Endothelial cell of umbilical vein (primary cell): ENCODE measurements at regions not wholly inside any gene's neighbourhood (a gene's known extent, or its start where the extent isn't known, plus 50 kb on each side); places are given as distances from the start of the nearest gene placed in this dataset.

Experiments
- BruUV-seq: library from RNA; stranded (reverse); fragments of 400-500 nt; replicated peaks from 2 replicates; lab custom pipeline; 2021; lab: Mats Ljungman, UMichigan
- CTCF ChIA-PET: fragments of 300-600, 350-600 bp; sonication (Branson Sonifier 250); formaldehyde crosslinking; loops from one replicate; lab custom pipeline; 2021; ENCODE audit warnings: antibody characterized with exemption, inconsistent platforms; lab: Charles Lee
- POLR2A ChIA-PET: fragments of 300-600, 350-600 bp; sonication (Branson Sonifier 250); formaldehyde crosslinking; loops from one replicate; lab custom pipeline; 2021; ENCODE audit warnings: antibody characterized with exemption, inconsistent platforms; lab: Charles Lee
- DNase-seq: peaks from one replicate; pipeline ENCODE4 v3.0.0-alpha.2; 2011; ENCODE audit warnings: low read depth, low spot score
- FAIRE-seq: peaks from 2 replicates; lab custom pipeline; 2011; peaks lifted over from hg19 to GRCh38; lab: Jason Lieb, UNC
- H2AFZ ChIP-seq: 2 replicates; pipeline ENCODE4 v1.6.0; 2012; ENCODE audit warnings: low read depth, low read length, control low read depth, inconsistent platforms
- H3K27ac ChIP-seq: 2 replicates; pipeline ENCODE4 v1.5.1; 2011; ENCODE audit warnings: low read depth, mild to moderate bottlenecking, control low read depth, low read length, moderate library complexity; ENCODE audit not compliant: insufficient read depth
- H3K27me3 ChIP-seq, 2 experiments: 2 replicates each; pipeline versions ENCODE4 v1.6.0 to v1.6.1; 2011; ENCODE audit warnings: low read length in 2 of 2, mixed read lengths in 1 of 2; ENCODE audit not compliant: control insufficient read depth in 2 of 2, insufficient read depth in 2 of 2
- H3K36me3 ChIP-seq, 2 experiments: 2 replicates in 1 of 2; 3 replicates in 1 of 2; pipeline ENCODE4 v1.5.1; 2011; ENCODE audit warnings: low read length in 2 of 2, mild to moderate bottlenecking in 1 of 2, moderate library complexity in 1 of 2; ENCODE audit not compliant: control insufficient read depth in 2 of 2, insufficient read depth in 2 of 2; ENCODE audit errors: extremely low read depth in 1 of 2
- H3K4me1 ChIP-seq: 3 replicates; pipeline ENCODE4 v1.5.1; 2011; ENCODE audit warnings: mild to moderate bottlenecking, low read length; ENCODE audit not compliant: control insufficient read depth, insufficient read depth; ENCODE audit errors: extremely low read depth
- H3K4me2 ChIP-seq: 2 replicates; pipeline ENCODE4 v1.6.1; 2011; ENCODE audit warnings: low read length, control low read depth, mixed read lengths; ENCODE audit not compliant: insufficient read depth
- H3K4me3 ChIP-seq, 3 experiments: fragments of 200-600 bp in 1 of 3; sonication (generic), shearing (Covaris generic) in 1 of 3; replicated peaks in 1 of 3; 2 replicates each; pipeline ENCODE4 v1.5.1; 2011 to 2016; ENCODE audit warnings: control low read depth in 3 of 3, low read length in 3 of 3, mild to moderate bottlenecking in 2 of 3, inconsistent platforms in 1 of 3, low read depth in 1 of 3, moderate library complexity in 1 of 3; ENCODE audit not compliant: insufficient read depth in 1 of 3
- H3K79me2 ChIP-seq: 2 replicates; pipeline ENCODE4 v1.6.0; 2012; ENCODE audit warnings: low read length, inconsistent platforms; ENCODE audit not compliant: control insufficient read depth, insufficient read depth
- H3K9ac ChIP-seq: replicated peaks from 2 replicates; pipeline ENCODE3; 2011; ENCODE audit warnings: low read length, control low read depth; ENCODE audit not compliant: insufficient read depth; ENCODE audit errors: extremely low read depth
- H3K9me1 ChIP-seq: replicated peaks from 3 replicates; pipeline ENCODE4 v1.6.0; 2011; ENCODE audit warnings: mild to moderate bottlenecking, low read length; ENCODE audit not compliant: control insufficient read depth, insufficient read depth; ENCODE audit errors: extremely low read depth
- H3K9me3 ChIP-seq: replicated peaks from 2 replicates; pipeline ENCODE4 v1.5.1; 2012; ENCODE audit warnings: low read length, inconsistent platforms; ENCODE audit not compliant: control insufficient read depth, insufficient read depth
- H4K20me1 ChIP-seq: replicated peaks from 2 replicates; pipeline ENCODE3; 2011; ENCODE audit warnings: mild to moderate bottlenecking, low read length; ENCODE audit not compliant: control insufficient read depth, insufficient read depth; ENCODE audit errors: extremely low read depth
- EZH2 ChIP-seq: IDR thresholded peaks from 2 replicates; pipeline ENCODE4 v1.6.1; 2012; ENCODE audit warnings: borderline replicate concordance, low read depth, mild to moderate bottlenecking, moderate library complexity, low read length, inconsistent platforms; ENCODE audit not compliant: severe bottlenecking
- FOS ChIP-seq: IDR thresholded peaks from 2 replicates; pipeline ENCODE4 v1.6.1; 2011; ENCODE audit warnings: mild to moderate bottlenecking, low read length, moderate library complexity, borderline replicate concordance; ENCODE audit not compliant: insufficient read depth
- GATA2 ChIP-seq: IDR thresholded peaks from 2 replicates; pipeline ENCODE4 v1.7.0; 2011; ENCODE audit warnings: low read depth, mild to moderate bottlenecking, moderate library complexity, mixed read lengths, low read length; ENCODE audit not compliant: insufficient read length, insufficient read depth
- JUN ChIP-seq: IDR thresholded peaks from 2 replicates; pipeline ENCODE4 v1.6.1; 2011; ENCODE audit warnings: borderline replicate concordance, low read depth; ENCODE audit not compliant: insufficient read length, insufficient read depth
- MYC ChIP-seq: IDR thresholded peaks from one replicate; pipeline ENCODE4 v1.6.1; 2011; ENCODE audit warnings: mild to moderate bottlenecking, low read depth, low read length
- POLR2A ChIP-seq: IDR thresholded peaks from 2 replicates; pipeline ENCODE4 v1.6.1; 2012; ENCODE audit warnings: low read depth, mild to moderate bottlenecking, control low read depth, low read length
- POLR2AphosphoS5 ChIP-seq: IDR thresholded peaks from 2 replicates; pipeline ENCODE4 v1.6.1; 2012; ENCODE audit warnings: low read depth, mild to moderate bottlenecking, control low read depth, low read length, moderate library complexity; ENCODE audit not compliant: insufficient read depth
- dilution Hi-C: fragments of 300-500 bp; cut with MboI; formaldehyde crosslinking; loops from one replicate; pipeline ENCODE4 v1.15.0; 2019; ENCODE audit warnings: low sequenced_read_pairs; ENCODE audit not compliant: extremely low pct_ligation_motif_present
- intact Hi-C: fragments of 100-400 bp; cut with micrococcal nuclease; formaldehyde crosslinking; loops from one replicate; pipeline ENCODE4 v1.10.0; 2022
- TF ChIP-seq, protein P1 (sequence below): IDR thresholded peaks from 2 replicates; pipeline ENCODE4 v1.6.1; 2011; ENCODE audit not compliant: insufficient read depth, insufficient read length
- TF ChIP-seq, protein P2 (sequence below), 2 donors: IDR thresholded peaks; 1 replicate in 1 of 2; 2 replicates in 1 of 2; pipeline ENCODE4 v1.5.1; 2011; ENCODE audit warnings: low read length in 2 of 2, mild to moderate bottlenecking in 2 of 2, moderate library complexity in 2 of 2, control low read depth in 1 of 2, inconsistent platforms in 1 of 2, low read depth in 1 of 2; ENCODE audit not compliant: insufficient read depth in 1 of 2; ENCODE audit errors: extremely low read depth in 1 of 2

DNA sequence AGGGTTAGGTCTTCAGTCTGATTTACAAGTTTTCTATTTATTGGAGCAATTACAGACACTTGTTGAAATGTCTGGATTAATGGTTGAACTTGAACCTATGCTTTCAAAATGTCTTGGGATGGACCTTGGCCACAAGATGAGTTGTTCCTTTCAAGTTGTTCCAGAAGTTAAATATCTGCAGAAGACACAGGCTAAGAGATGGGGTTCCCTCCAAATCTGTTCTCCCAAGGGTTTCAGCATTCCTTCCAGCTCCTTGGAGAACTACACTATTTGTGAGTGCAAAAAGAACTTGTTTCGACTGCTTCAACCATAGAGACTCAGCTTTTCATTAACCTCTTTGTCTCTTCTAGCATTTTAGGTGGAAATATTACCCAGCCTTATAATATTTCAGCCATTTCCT lies 189.0 kb upstream of the BLID start:
- no peaks in the 10 kb centered on the region for H3K9me1 ChIP-seq
- FAIRE-seq (no peak), DNase-seq (no peak)
- dilution Hi-C loops, result no loop called here
- no peak overlapping the region for H2AFZ ChIP-seq
- H3K79me2 ChIP-seq, result no peaks in the 10 kb centered on the region
- CTCF ChIA-PET, result interaction anchor here (1.8 kb wide), 1 partner anchor 9 kb away, joined by 5 read pairs; no protein-coding TSS in a partner anchor
- no peaks in the 10 kb centered on the region for H3K9me3 ChIP-seq
- no peak overlapping the region for H3K27ac ChIP-seq
- no peak overlapping the region for H3K4me2 ChIP-seq
- POLR2A ChIA-PET, result no interaction called here
- no peak overlapping the region for H3K4me3 ChIP-seq
- H4K20me1 ChIP-seq, result no peaks in the 10 kb centered on the region
- H3K4me1 ChIP-seq, result no peaks in the 10 kb centered on the region
- BruUV-seq, result no TSS peak
- no peak overlapping the region for H3K9ac ChIP-seq
- TF ChIP-seq FOS (no peak), GATA2 (no peak), MYC (no peak), EZH2 (no peak), JUN (no peak), POLR2AphosphoS5 (no peak), POLR2A (no peak)
- TF ChIP-seq, protein P1, sequence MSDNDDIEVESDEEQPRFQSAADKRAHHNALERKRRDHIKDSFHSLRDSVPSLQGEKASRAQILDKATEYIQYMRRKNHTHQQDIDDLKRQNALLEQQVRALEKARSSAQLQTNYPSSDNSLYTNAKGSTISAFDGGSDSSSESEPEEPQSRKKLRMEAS, result no peak
- TF ChIP-seq, protein P2, sequence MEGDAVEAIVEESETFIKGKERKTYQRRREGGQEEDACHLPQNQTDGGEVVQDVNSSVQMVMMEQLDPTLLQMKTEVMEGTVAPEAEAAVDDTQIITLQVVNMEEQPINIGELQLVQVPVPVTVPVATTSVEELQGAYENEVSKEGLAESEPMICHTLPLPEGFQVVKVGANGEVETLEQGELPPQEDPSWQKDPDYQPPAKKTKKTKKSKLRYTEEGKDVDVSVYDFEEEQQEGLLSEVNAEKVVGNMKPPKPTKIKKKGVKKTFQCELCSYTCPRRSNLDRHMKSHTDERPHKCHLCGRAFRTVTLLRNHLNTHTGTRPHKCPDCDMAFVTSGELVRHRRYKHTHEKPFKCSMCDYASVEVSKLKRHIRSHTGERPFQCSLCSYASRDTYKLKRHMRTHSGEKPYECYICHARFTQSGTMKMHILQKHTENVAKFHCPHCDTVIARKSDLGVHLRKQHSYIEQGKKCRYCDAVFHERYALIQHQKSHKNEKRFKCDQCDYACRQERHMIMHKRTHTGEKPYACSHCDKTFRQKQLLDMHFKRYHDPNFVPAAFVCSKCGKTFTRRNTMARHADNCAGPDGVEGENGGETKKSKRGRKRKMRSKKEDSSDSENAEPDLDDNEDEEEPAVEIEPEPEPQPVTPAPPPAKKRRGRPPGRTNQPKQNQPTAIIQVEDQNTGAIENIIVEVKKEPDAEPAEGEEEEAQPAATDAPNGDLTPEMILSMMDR (IDR thresholded peaks at IDR 0.05; ENCODE audit: extremely low read depth in 1 of 2, insufficient read depth in 1 of 2, low read depth in 1 of 2, low read length in 2 of 2), result no peak
- no peaks in the 10 kb centered on the region for H3K36me3 ChIP-seq
- intact Hi-C loops, result no loop called here
- H3K27me3 ChIP-seq, result peaks cover 6 to 9% of the 10 kb centered on the region in 2 experiments
